Lung (tissue), 11 donors: ENCODE measurements at regions not wholly inside any gene's neighbourhood (a gene's known extent, or its start where the extent isn't known, plus 50 kb on each side); places are given as distances from the start of the nearest gene placed in this dataset.
"Not testable (repeated sequence)": the region's sequence is repeated elsewhere in the genome, so short reads cannot be mapped to it uniquely, and the experiment has no call there.

Source experiments
- ATAC-seq: fragments of 200-7000 bp; cut with Tn5 transposase; one replicate; pipeline ENCODE4 v1.9.1; 2020; ENCODE audit warnings: moderate number of reproducible peaks; ENCODE audit not compliant: insufficient read depth, low FRiP score
- DNase-seq, 3 donors: peaks; one replicate each; pipeline ENCODE4 v3.0.0-alpha.2; 2013 to 2017
- H3K27ac ChIP-seq, 2 donors: one replicate each; pipeline ENCODE4 v1.5.1; 2013; ENCODE audit warnings: mild to moderate bottlenecking in 2 of 2, moderate library complexity in 2 of 2, control low read depth in 1 of 2, inconsistent platforms in 1 of 2, low read depth in 1 of 2, low read length in 1 of 2
- H3K27me3 ChIP-seq, 3 donors: one replicate each; pipeline ENCODE4 v1.5.1; 2013; ENCODE audit warnings: low read length in 2 of 3; ENCODE audit not compliant: control insufficient read depth in 3 of 3, insufficient read depth in 3 of 3
- H3K36me3 ChIP-seq, 4 donors: one replicate each; pipeline ENCODE4 v1.5.1; 2013; ENCODE audit warnings: low read length in 4 of 4, mild to moderate bottlenecking in 1 of 4, moderate library complexity in 1 of 4; ENCODE audit not compliant: control insufficient read depth in 4 of 4, insufficient read depth in 4 of 4
- H3K4me1 ChIP-seq, 5 donors: one replicate each; pipeline ENCODE4 v1.5.1; 2013; ENCODE audit warnings: low read length in 5 of 5, mild to moderate bottlenecking in 2 of 5, moderate library complexity in 1 of 5; ENCODE audit not compliant: control insufficient read depth in 5 of 5, insufficient read depth in 5 of 5
- H3K4me3 ChIP-seq: one replicate; pipeline ENCODE4 v1.5.1; 2013; ENCODE audit warnings: mild to moderate bottlenecking, control low read depth, moderate library complexity
- H3K9ac ChIP-seq, 2 donors: one replicate each; pipeline ENCODE4 v1.5.1; 2013; ENCODE audit warnings: low read length in 2 of 2, control low read depth in 1 of 2; ENCODE audit not compliant: insufficient read depth in 1 of 2
- H3K9me3 ChIP-seq, 4 donors: one replicate each; pipeline ENCODE4 v1.5.1; 2013; ENCODE audit warnings: low read length in 3 of 4, mild to moderate bottlenecking in 1 of 4, moderate library complexity in 1 of 4; ENCODE audit not compliant: control insufficient read depth in 4 of 4, insufficient read depth in 3 of 4
- WGBS, 2 donors: extraction: QIAGEN DNeasy Blood & Tissue Kit; methylation state at CpG; one replicate each; pipeline ENCODE4 v1.1.7; 2013; 5-methylcytosine and 5-hydroxymethylcytosine counted together
- TF ChIP-seq, protein P1 (sequence below): IDR thresholded peaks from 2 replicates; pipeline ENCODE4 v1.5.1; 2012; ENCODE audit warnings: mild to moderate bottlenecking; ENCODE audit errors: control extremely low read depth, extremely low read depth
- donor health status: control.
- donor health status: control.
- donor health status: Bipolar disorder and iron deficiency.
- donor health status: healthy.
- donor health status: DM: yes; HTN: yes; CAD: no.

DNA sequence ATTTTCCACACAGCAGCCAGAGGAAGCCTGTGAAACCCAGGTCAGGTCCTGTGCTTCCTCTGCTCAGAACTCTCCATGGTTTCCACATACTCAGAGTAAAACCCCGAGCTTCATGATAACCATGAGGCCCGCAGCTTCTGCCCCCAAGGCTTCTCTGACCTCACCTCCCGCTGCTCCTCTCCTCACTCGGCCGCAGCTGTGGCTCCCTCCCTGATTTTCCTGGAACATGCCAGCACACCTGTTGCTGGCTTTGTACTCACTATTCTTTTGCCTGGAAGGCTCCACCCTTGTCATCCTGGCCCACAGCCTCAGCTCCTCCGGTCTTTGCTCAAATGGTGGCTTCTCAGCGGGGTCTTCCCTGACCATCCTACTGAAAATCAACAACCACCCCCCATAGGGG is 341.7 kb downstream of the PREX1 start:
- Histone ChIP-seq H3K27ac (no peak overlapping the region), H3K4me3 (no peak overlapping the region), H3K9me3 (no peaks in the 10 kb centered on the region), H3K27me3 (peaks cover 0 to 17% (median 6%) of the 10 kb centered on the region in 3 donors), H3K36me3 (no peaks in the 10 kb centered on the region), H3K4me1 (no peaks in the 10 kb centered on the region), H3K9ac (no peak overlapping the region)
- ATAC-seq (no peak), DNase-seq (no peak)
- TF ChIP-seq, protein P1, sequence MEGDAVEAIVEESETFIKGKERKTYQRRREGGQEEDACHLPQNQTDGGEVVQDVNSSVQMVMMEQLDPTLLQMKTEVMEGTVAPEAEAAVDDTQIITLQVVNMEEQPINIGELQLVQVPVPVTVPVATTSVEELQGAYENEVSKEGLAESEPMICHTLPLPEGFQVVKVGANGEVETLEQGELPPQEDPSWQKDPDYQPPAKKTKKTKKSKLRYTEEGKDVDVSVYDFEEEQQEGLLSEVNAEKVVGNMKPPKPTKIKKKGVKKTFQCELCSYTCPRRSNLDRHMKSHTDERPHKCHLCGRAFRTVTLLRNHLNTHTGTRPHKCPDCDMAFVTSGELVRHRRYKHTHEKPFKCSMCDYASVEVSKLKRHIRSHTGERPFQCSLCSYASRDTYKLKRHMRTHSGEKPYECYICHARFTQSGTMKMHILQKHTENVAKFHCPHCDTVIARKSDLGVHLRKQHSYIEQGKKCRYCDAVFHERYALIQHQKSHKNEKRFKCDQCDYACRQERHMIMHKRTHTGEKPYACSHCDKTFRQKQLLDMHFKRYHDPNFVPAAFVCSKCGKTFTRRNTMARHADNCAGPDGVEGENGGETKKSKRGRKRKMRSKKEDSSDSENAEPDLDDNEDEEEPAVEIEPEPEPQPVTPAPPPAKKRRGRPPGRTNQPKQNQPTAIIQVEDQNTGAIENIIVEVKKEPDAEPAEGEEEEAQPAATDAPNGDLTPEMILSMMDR = no peak
- WGBS, 2 donors = 76 to 82% methylated on average over 7 of the region's 7 CpGs

GRCh38 chr20:48485153-48485552 is 342.6 kb downstream of the PREX1 start:
- WGBS, 2 donors = 47 to 63% methylated on average over 7 of the region's 7 CpGs
- H3K9me3 ChIP-seq, H3K27ac ChIP-seq, DNase-seq, H3K9ac ChIP-seq, H3K36me3 ChIP-seq, ATAC-seq, H3K4me1 ChIP-seq, H3K4me3 ChIP-seq: not testable (repeated sequence)
- peaks cover 0 to 25% (median 12%) of the 10 kb centered on the region in 3 donors for H3K27me3 ChIP-seq

GRCh38 chr20:48483334-48484066 is 344.3 kb downstream of the PREX1 start:
- DNase-seq (no peak), ATAC-seq (no peak)
- peaks cover 0 to 8% (median 0%) of the 10 kb centered on the region in 5 donors for H3K4me1 ChIP-seq
- TF ChIP-seq, protein P1 = no peak
- H3K36me3 ChIP-seq = no peaks in the 10 kb centered on the region
- peaks cover 0 to 29% (median 12%) of the 10 kb centered on the region in 3 donors for H3K27me3 ChIP-seq
- WGBS, 2 donors = 70 to 77% methylated on average over 11 of the region's 11 CpGs
- no peak overlapping the region for H3K27ac ChIP-seq
- peaks cover 0 to 3% (median 0%) of the 10 kb centered on the region in 4 donors for H3K9me3 ChIP-seq
- H3K9ac ChIP-seq = no peak overlapping the region
- no peak overlapping the region for H3K4me3 ChIP-seq

- Histone ChIP-seq H3K4me1 (peaks cover 0 to 13% (median 0%) of the 10 kb centered on the region in 5 donors), H3K9me3 (peaks cover 0 to 3% (median 0%) of the 10 kb centered on the region in 4 donors), H3K36me3 (no peaks in the 10 kb centered on the region), H3K27ac (no peak overlapping the region), H3K27me3 (peaks cover 0 to 29% (median 12%) of the 10 kb centered on the region in 3 donors), H3K9ac (no peak overlapping the region), H3K4me3 (no peak overlapping the region)
- WGBS, 2 donors = 81 to 87% methylated on average over 9 of the region's 9 CpGs
- TF ChIP-seq, protein P1 = no peak
- DNase-seq (no peak), ATAC-seq (no peak)
These were observed 345.0 kb downstream of the PREX1 start for GRCh38 chr20:48482790-48483189.
